ENCODE measurements at regions not wholly inside any gene's neighbourhood (a gene's known extent, or its start where the extent isn't known, plus 50 kb on each side); places are given as distances from the start of the nearest gene placed in this dataset.
"Not testable (repeated sequence)": the region's sequence is repeated elsewhere in the genome, so short reads cannot be mapped to it uniquely, and the experiment has no call there.

- H3K27me3 ChIP-seq = no peaks in the 10 kb centered on the region
- H3K36me3 ChIP-seq = no peaks in the 10 kb centered on the region
- H3K9me3 ChIP-seq = no peaks in the 10 kb centered on the region
- no peak for TF ChIP-seq POLR2A (IDR thresholded peaks at IDR 0.05)
- no peak for TF ChIP-seq CTCF (IDR thresholded peaks at IDR 0.05)
- no peaks in the 10 kb centered on the region for H3K4me1 ChIP-seq
- DNase-seq = no peak
- H3K27ac ChIP-seq = no peak overlapping the region
- no peak overlapping the region for H3K4me3 ChIP-seq
Observed at GRCh38 chr4:108425988-108426387, 194.4 kb upstream of the RPL34 start.

GRCh38 chr4:108417923-108418322 is 202.5 kb upstream of the RPL34 start:
- H3K27ac ChIP-seq = no peak overlapping the region
- no peak overlapping the region for H3K4me3 ChIP-seq
- H3K36me3 ChIP-seq = no peaks in the 10 kb centered on the region
- no peak for DNase-seq
- no peaks in the 10 kb centered on the region for H3K27me3 ChIP-seq
- TF ChIP-seq POLR2A (IDR thresholded peaks at IDR 0.05) (no peak), CTCF (IDR thresholded peaks at IDR 0.05) (no peak)
- no peaks in the 10 kb centered on the region for H3K9me3 ChIP-seq
- no peaks in the 10 kb centered on the region for H3K4me1 ChIP-seq

- no peak for DNase-seq
- Histone ChIP-seq H3K4me3 (no peak overlapping the region), H3K4me1 (no peaks in the 10 kb centered on the region), H3K27ac (no peak overlapping the region), H3K27me3 (no peaks in the 10 kb centered on the region), H3K9me3 (no peaks in the 10 kb centered on the region), H3K36me3 (no peaks in the 10 kb centered on the region)
- no peak for TF ChIP-seq POLR2A (IDR thresholded peaks at IDR 0.05)
- TF ChIP-seq CTCF (IDR thresholded peaks at IDR 0.05) = no peak
Observed at GRCh38 chr4:108416831-108417230, 203.5 kb upstream of the RPL34 start.

GRCh38 chr4:108415389-108415788 is 205.0 kb upstream of the RPL34 start:
- no peak for TF ChIP-seq CTCF (IDR thresholded peaks at IDR 0.05)
- no peak for TF ChIP-seq POLR2A (IDR thresholded peaks at IDR 0.05)
- Histone ChIP-seq H3K4me3 (no peak overlapping the region), H3K4me1 (no peaks in the 10 kb centered on the region), H3K27me3 (no peaks in the 10 kb centered on the region), H3K27ac (no peak overlapping the region), H3K36me3 (no peaks in the 10 kb centered on the region), H3K9me3 (no peaks in the 10 kb centered on the region)
- no peak for DNase-seq

GRCh38 chr4:108411836-108412235 is 208.5 kb upstream of the RPL34 start:
- Histone ChIP-seq H3K4me1 (no peaks in the 10 kb centered on the region), H3K27ac (no peak overlapping the region), H3K36me3 (no peaks in the 10 kb centered on the region), H3K4me3 (no peak overlapping the region), H3K27me3 (no peaks in the 10 kb centered on the region), H3K9me3 (no peaks in the 10 kb centered on the region)
- TF ChIP-seq CTCF (IDR thresholded peaks at IDR 0.05) (no peak), POLR2A (IDR thresholded peaks at IDR 0.05) (no peak)
- DNase-seq = no peak

GRCh38 chr4:108409691-108410090 is 210.7 kb upstream of the RPL34 start:
- not testable (repeated sequence) for H3K27ac ChIP-seq, H3K36me3 ChIP-seq, H3K9me3 ChIP-seq, DNase-seq, H3K4me1 ChIP-seq, H3K27me3 ChIP-seq, H3K4me3 ChIP-seq
